ENCODE measurements at regions not wholly inside any gene's neighbourhood (a gene's known extent, or its start where the extent isn't known, plus 50 kb on each side); places are given as distances from the start of the nearest gene placed in this dataset.

DNA sequence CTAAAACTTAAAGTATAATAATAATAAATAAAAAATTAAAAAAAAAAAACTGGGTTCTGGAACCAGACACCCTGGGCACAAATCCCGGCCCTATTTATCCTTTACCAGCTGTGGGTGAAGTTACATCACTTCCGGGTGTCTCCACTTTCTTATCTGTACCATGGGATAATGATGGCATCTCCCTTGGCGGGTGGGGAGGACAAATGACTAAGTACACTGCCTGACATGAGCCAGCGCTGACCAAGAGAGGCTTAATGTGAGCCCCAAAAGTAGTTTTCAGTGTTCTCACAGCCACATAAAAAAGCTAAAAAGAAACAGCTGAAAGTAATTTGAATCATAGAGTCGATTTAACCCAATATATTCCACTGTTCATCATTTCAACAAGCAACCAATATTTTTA lies 424.9 kb downstream of the SOX9 start:
- intact Hi-C loops (cut with micrococcal nuclease): no loop called here
- no peak overlapping the region for H2AFZ ChIP-seq (ENCODE audit: low read depth, low read length)
- H3K9ac ChIP-seq (replicated peaks; ENCODE audit: extremely low read depth, insufficient read depth, low read length): no peak overlapping the region
- no peaks in the 10 kb centered on the region for H4K20me1 ChIP-seq (replicated peaks; ENCODE audit: control insufficient read depth, extremely low read depth, insufficient read depth, low read length)
- H3K27ac ChIP-seq (ENCODE audit: insufficient read depth, low read depth, low read length): no peak overlapping the region
- H3K79me2 ChIP-seq (ENCODE audit: control insufficient read depth, insufficient read depth, low read length): no peaks in the 10 kb centered on the region
- TF ChIP-seq GATA2 (IDR thresholded peaks at IDR 0.05; ENCODE audit: insufficient read depth, insufficient read length, low read depth, low read length): no peak
- TF ChIP-seq FOS (IDR thresholded peaks at IDR 0.05; ENCODE audit: borderline replicate concordance, insufficient read depth, low read length): no peak
- no peaks in the 10 kb centered on the region for H3K36me3 ChIP-seq (ENCODE audit: control insufficient read depth in 2 of 2, extremely low read depth in 1 of 2, insufficient read depth in 2 of 2, low read length in 2 of 2)
- no peaks in the 10 kb centered on the region for H3K9me3 ChIP-seq (replicated peaks; ENCODE audit: control insufficient read depth, insufficient read depth, low read length)
- H3K4me2 ChIP-seq (ENCODE audit: insufficient read depth, low read length): no peak overlapping the region
- dilution Hi-C loops (cut with MboI; ENCODE audit: extremely low pct_ligation_motif_present, low sequenced_read_pairs): no loop called here
- no peak overlapping the region for H3K4me3 ChIP-seq (replicated peaks in 1 of 3; ENCODE audit: insufficient read depth in 1 of 3, low read depth in 1 of 3, low read length in 3 of 3)
- FAIRE-seq (no peak), DNase-seq (ENCODE audit: low read depth, low spot score) (no peak)
- no TSS peak for BruUV-seq (replicated peaks)
- CTCF ChIA-PET: interaction anchor here (0.6 to 1.0 kb wide), 2 partner anchors 11 to 1779 kb away, joined by 3 to 4 read pairs; no protein-coding TSS in a partner anchor
- no peaks in the 10 kb centered on the region for H3K27me3 ChIP-seq (ENCODE audit: control insufficient read depth in 2 of 2, insufficient read depth in 2 of 2, low read length in 2 of 2)
- no peaks in the 10 kb centered on the region for H3K9me1 ChIP-seq (replicated peaks; ENCODE audit: control insufficient read depth, extremely low read depth, insufficient read depth, low read length)
- no peaks in the 10 kb centered on the region for H3K4me1 ChIP-seq (ENCODE audit: control insufficient read depth, extremely low read depth, insufficient read depth, low read length)
- POLR2A ChIA-PET: no interaction called here

GRCh38 chr17:72553051-72553755 lies 432.4 kb downstream of the SOX9 start:
- Histone ChIP-seq H4K20me1 (replicated peaks; ENCODE audit: control insufficient read depth, extremely low read depth, insufficient read depth, low read length) (no peaks in the 10 kb centered on the region), H3K9me3 (replicated peaks; ENCODE audit: control insufficient read depth, insufficient read depth, low read length) (no peaks in the 10 kb centered on the region), H3K27ac (ENCODE audit: insufficient read depth, low read depth, low read length) (no peak overlapping the region), H3K79me2 (ENCODE audit: control insufficient read depth, insufficient read depth, low read length) (no peaks in the 10 kb centered on the region), H3K36me3 (ENCODE audit: control insufficient read depth in 2 of 2, extremely low read depth in 1 of 2, insufficient read depth in 2 of 2, low read length in 2 of 2) (no peaks in the 10 kb centered on the region), H3K9ac (replicated peaks; ENCODE audit: extremely low read depth, insufficient read depth, low read length) (no peak overlapping the region), H2AFZ (ENCODE audit: low read depth, low read length) (no peak overlapping the region), H3K27me3 (ENCODE audit: control insufficient read depth in 2 of 2, insufficient read depth in 2 of 2, low read length in 2 of 2) (no peaks in the 10 kb centered on the region), H3K4me3 (replicated peaks in 1 of 3; ENCODE audit: insufficient read depth in 1 of 3, low read depth in 1 of 3, low read length in 3 of 3) (no peak overlapping the region), H3K4me2 (ENCODE audit: insufficient read depth, low read length) (no peak overlapping the region), H3K9me1 (replicated peaks; ENCODE audit: control insufficient read depth, extremely low read depth, insufficient read depth, low read length) (no peaks in the 10 kb centered on the region), H3K4me1 (ENCODE audit: control insufficient read depth, extremely low read depth, insufficient read depth, low read length) (no peaks in the 10 kb centered on the region)
- no TSS peak for BruUV-seq (replicated peaks)
- intact Hi-C loops (cut with micrococcal nuclease): no loop called here
- FAIRE-seq (no peak), DNase-seq (ENCODE audit: low read depth, low spot score) (no peak)
- ChIA-PET POLR2A (no interaction called here), CTCF (no interaction called here)
- dilution Hi-C loops (cut with MboI; ENCODE audit: extremely low pct_ligation_motif_present, low sequenced_read_pairs): no loop called here
- TF ChIP-seq POLR2A (IDR thresholded peaks at IDR 0.05; ENCODE audit: low read depth, low read length) (no peak), GATA2 (IDR thresholded peaks at IDR 0.05; ENCODE audit: insufficient read depth, insufficient read length, low read depth, low read length) (no peak), MAX (IDR thresholded peaks at IDR 0.05; ENCODE audit: insufficient read depth, insufficient read length) (no peak), POLR2AphosphoS5 (IDR thresholded peaks at IDR 0.05; ENCODE audit: insufficient read depth, low read depth, low read length) (no peak), FOS (IDR thresholded peaks at IDR 0.05; ENCODE audit: borderline replicate concordance, insufficient read depth, low read length) (no peak), EZH2 (IDR thresholded peaks at IDR 0.05; ENCODE audit: borderline replicate concordance, low read depth, low read length, severe bottlenecking) (no peak), JUN (IDR thresholded peaks at IDR 0.05; ENCODE audit: borderline replicate concordance, insufficient read depth, insufficient read length, low read depth) (no peak), MYC (IDR thresholded peaks at IDR 0.05; ENCODE audit: low read depth, low read length) (no peak)
- TF ChIP-seq, protein P1, sequence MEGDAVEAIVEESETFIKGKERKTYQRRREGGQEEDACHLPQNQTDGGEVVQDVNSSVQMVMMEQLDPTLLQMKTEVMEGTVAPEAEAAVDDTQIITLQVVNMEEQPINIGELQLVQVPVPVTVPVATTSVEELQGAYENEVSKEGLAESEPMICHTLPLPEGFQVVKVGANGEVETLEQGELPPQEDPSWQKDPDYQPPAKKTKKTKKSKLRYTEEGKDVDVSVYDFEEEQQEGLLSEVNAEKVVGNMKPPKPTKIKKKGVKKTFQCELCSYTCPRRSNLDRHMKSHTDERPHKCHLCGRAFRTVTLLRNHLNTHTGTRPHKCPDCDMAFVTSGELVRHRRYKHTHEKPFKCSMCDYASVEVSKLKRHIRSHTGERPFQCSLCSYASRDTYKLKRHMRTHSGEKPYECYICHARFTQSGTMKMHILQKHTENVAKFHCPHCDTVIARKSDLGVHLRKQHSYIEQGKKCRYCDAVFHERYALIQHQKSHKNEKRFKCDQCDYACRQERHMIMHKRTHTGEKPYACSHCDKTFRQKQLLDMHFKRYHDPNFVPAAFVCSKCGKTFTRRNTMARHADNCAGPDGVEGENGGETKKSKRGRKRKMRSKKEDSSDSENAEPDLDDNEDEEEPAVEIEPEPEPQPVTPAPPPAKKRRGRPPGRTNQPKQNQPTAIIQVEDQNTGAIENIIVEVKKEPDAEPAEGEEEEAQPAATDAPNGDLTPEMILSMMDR (IDR thresholded peaks at IDR 0.05; ENCODE audit: extremely low read depth in 1 of 2, insufficient read depth in 1 of 2, low read depth in 1 of 2, low read length in 2 of 2): no peak
